ENCODE measurements at regions not wholly inside any gene's neighbourhood (a gene's known extent, or its start where the extent isn't known, plus 50 kb on each side); places are given as distances from the start of the nearest gene placed in this dataset.

- TF ChIP-seq CTCF (optimal IDR thresholded peaks at IDR 0.05 in 1 of 3, IDR thresholded peaks at IDR 0.05 in 1 of 3, conservative IDR thresholded peaks at IDR 0.05 in 1 of 3; ENCODE audit: extremely low read depth in 1 of 3, insufficient read depth in 2 of 3, low read length in 3 of 3), result peak; percentile 66 to 88 (median 71)
- TF ChIP-seq EZH2 (IDR thresholded peaks at IDR 0.05; ENCODE audit: low read length), result no peak
These were observed 92.9 kb upstream of the MTAP start for GRCh38 chr9:21709464-21710058.
